ENCODE measurements at regions not wholly inside any gene's neighbourhood (a gene's known extent, or its start where the extent isn't known, plus 50 kb on each side); places are given as distances from the start of the nearest gene placed in this dataset.

DNA sequence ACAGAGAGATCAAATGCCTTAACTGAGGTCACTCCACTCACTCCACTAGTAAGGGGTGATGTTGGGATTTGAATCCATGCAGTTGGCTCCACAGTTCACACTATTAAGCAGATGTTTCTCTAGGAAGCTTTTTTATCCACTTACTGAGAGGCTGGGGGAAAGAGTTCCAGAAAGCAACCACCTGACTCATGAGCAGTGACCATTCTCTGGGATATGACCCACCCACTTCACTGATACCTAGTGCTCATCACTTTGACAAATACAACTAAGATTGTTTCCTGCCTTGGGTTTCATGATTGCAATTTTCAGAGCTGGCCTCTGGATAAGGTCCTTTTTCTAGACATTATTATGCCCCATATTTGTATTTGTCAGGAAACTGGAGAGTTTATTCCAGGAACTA is 152.1 kb upstream of the PLEKHG7 start:
- TF ChIP-seq, protein P1, sequence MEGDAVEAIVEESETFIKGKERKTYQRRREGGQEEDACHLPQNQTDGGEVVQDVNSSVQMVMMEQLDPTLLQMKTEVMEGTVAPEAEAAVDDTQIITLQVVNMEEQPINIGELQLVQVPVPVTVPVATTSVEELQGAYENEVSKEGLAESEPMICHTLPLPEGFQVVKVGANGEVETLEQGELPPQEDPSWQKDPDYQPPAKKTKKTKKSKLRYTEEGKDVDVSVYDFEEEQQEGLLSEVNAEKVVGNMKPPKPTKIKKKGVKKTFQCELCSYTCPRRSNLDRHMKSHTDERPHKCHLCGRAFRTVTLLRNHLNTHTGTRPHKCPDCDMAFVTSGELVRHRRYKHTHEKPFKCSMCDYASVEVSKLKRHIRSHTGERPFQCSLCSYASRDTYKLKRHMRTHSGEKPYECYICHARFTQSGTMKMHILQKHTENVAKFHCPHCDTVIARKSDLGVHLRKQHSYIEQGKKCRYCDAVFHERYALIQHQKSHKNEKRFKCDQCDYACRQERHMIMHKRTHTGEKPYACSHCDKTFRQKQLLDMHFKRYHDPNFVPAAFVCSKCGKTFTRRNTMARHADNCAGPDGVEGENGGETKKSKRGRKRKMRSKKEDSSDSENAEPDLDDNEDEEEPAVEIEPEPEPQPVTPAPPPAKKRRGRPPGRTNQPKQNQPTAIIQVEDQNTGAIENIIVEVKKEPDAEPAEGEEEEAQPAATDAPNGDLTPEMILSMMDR (IDR thresholded peaks at IDR 0.05; ENCODE audit: insufficient read depth in 1 of 2, low read depth in 1 of 2, low read length in 1 of 2, severe bottlenecking in 1 of 2, unreplicated experiment in 1 of 2) = no peak
- CTCF ChIA-PET = no interaction called here
- Histone ChIP-seq H3K36me3 (ENCODE audit: control insufficient read depth, insufficient read depth, low read length) (no peaks in the 10 kb centered on the region), H3K9me3 (no peaks in the 10 kb centered on the region), H3K4me1 (peaks cover 29% of the 10 kb centered on the region), H3K4me3 (ENCODE audit: low read depth, low read length) (no peak overlapping the region), H3K27me3 (replicated peaks; ENCODE audit: control insufficient read depth, insufficient read depth, low read length) (no peaks in the 10 kb centered on the region)
- Mint-ChIP-seq H3K36me3 (ENCODE audit: insufficient read depth, unreplicated experiment) (no peaks in the 10 kb centered on the region), H3K27ac (ENCODE audit: unreplicated experiment) (no peak overlapping the region), H3K4me3 (ENCODE audit: unreplicated experiment) (no peak overlapping the region), H3K4me1 (ENCODE audit: low read depth, unreplicated experiment) (no peaks in the 10 kb centered on the region), H3K27me3 (ENCODE audit: insufficient read depth, unreplicated experiment) (no peaks in the 10 kb centered on the region), H3K9me3 (ENCODE audit: unreplicated experiment) (no peaks in the 10 kb centered on the region)
- no peak for DNase-seq
- POLR2A ChIA-PET = no interaction called here
- BruUV-seq (replicated peaks) = no TSS peak
- intact Hi-C loops (cut with micrococcal nuclease; ENCODE audit: unreplicated experiment) = no loop called here

- Mint-ChIP-seq H3K4me1 (ENCODE audit: low read depth, unreplicated experiment) (no peaks in the 10 kb centered on the region), H3K9me3 (ENCODE audit: unreplicated experiment) (no peaks in the 10 kb centered on the region), H3K4me3 (ENCODE audit: unreplicated experiment) (no peak overlapping the region), H3K27me3 (ENCODE audit: insufficient read depth, unreplicated experiment) (no peaks in the 10 kb centered on the region), H3K27ac (ENCODE audit: unreplicated experiment) (no peak overlapping the region), H3K36me3 (ENCODE audit: insufficient read depth, unreplicated experiment) (no peaks in the 10 kb centered on the region)
- Histone ChIP-seq H3K4me1 (peaks cover 29% of the 10 kb centered on the region), H3K4me3 (ENCODE audit: low read depth, low read length) (no peak overlapping the region), H3K36me3 (ENCODE audit: control insufficient read depth, insufficient read depth, low read length) (no peaks in the 10 kb centered on the region), H3K9me3 (no peaks in the 10 kb centered on the region), H3K27me3 (replicated peaks; ENCODE audit: control insufficient read depth, insufficient read depth, low read length) (no peaks in the 10 kb centered on the region)
- no peak for DNase-seq
- intact Hi-C loops (cut with micrococcal nuclease; ENCODE audit: unreplicated experiment) = no loop called here
- no TSS peak for BruUV-seq (replicated peaks)
- TF ChIP-seq, protein P1 (IDR thresholded peaks at IDR 0.05; ENCODE audit: insufficient read depth in 1 of 2, low read depth in 1 of 2, low read length in 1 of 2, severe bottlenecking in 1 of 2, unreplicated experiment in 1 of 2) = no peak
- CTCF ChIA-PET = interaction anchor here (0.7 kb wide), 1 partner anchor 17 kb away, joined by 6 read pairs; no protein-coding TSS in a partner anchor
- POLR2A ChIA-PET = no interaction called here
Measured at GRCh38 chr12:92550254-92550653, 152.5 kb upstream of the PLEKHG7 start.

GRCh38 chr12:92549516-92549915 is 153.3 kb upstream of the PLEKHG7 start:
- H3K27me3 ChIP-seq (replicated peaks; ENCODE audit: control insufficient read depth, insufficient read depth, low read length) = no peaks in the 10 kb centered on the region
- Mint-ChIP-seq H3K36me3 (ENCODE audit: insufficient read depth, unreplicated experiment) (no peaks in the 10 kb centered on the region), H3K27ac (ENCODE audit: unreplicated experiment) (no peak overlapping the region), H3K4me3 (ENCODE audit: unreplicated experiment) (no peak overlapping the region), H3K4me1 (ENCODE audit: low read depth, unreplicated experiment) (peaks cover 3% of the 10 kb centered on the region), H3K27me3 (ENCODE audit: insufficient read depth, unreplicated experiment) (no peaks in the 10 kb centered on the region), H3K9me3 (ENCODE audit: unreplicated experiment) (no peaks in the 10 kb centered on the region)
- TF ChIP-seq, protein P1 (IDR thresholded peaks at IDR 0.05; ENCODE audit: insufficient read depth in 1 of 2, low read depth in 1 of 2, low read length in 1 of 2, severe bottlenecking in 1 of 2, unreplicated experiment in 1 of 2) = no peak
- intact Hi-C loops (cut with micrococcal nuclease; ENCODE audit: unreplicated experiment) = no loop called here
- no peak for DNase-seq
- ChIA-PET POLR2A (no interaction called here), CTCF (interaction anchor here (0.7 kb wide), 1 partner anchor 17 kb away, joined by 6 read pairs; no protein-coding TSS in a partner anchor)
- peaks cover 30% of the 10 kb centered on the region for H3K4me1 ChIP-seq
- H3K9me3 ChIP-seq = no peaks in the 10 kb centered on the region
- no peaks in the 10 kb centered on the region for H3K36me3 ChIP-seq (ENCODE audit: control insufficient read depth, insufficient read depth, low read length)
- no TSS peak for BruUV-seq (replicated peaks)
- H3K4me3 ChIP-seq (ENCODE audit: low read depth, low read length) = no peak overlapping the region

Measured in Caco-2 (cell line).